A673 (cell line): ENCODE measurements at regions not wholly inside any gene's neighbourhood (a gene's known extent, or its start where the extent isn't known, plus 50 kb on each side); places are given as distances from the start of the nearest gene placed in this dataset.

Source experiments
- EZH2 ChIP-seq: fragments of 200-600 bp; sonication (generic); IDR thresholded peaks from 2 replicates; pipeline ENCODE4 v1.6.1; 2017; ENCODE audit warnings: borderline replicate concordance, low read depth, mild to moderate bottlenecking, mixed read lengths, antibody characterized with exemption, low read length; ENCODE audit not compliant: poor library complexity, severe bottlenecking
- TF ChIP-seq, protein P1 (sequence below): fragments of 300-800, 200-600 bp; sonication (generic); conservative IDR thresholded peaks from 2 replicates; pipeline ENCODE4 v1.5.1; 2017; ENCODE audit warnings: low read depth, mild to moderate bottlenecking, antibody characterized with exemption, low read length, moderate library complexity, mixed read lengths

DNA sequence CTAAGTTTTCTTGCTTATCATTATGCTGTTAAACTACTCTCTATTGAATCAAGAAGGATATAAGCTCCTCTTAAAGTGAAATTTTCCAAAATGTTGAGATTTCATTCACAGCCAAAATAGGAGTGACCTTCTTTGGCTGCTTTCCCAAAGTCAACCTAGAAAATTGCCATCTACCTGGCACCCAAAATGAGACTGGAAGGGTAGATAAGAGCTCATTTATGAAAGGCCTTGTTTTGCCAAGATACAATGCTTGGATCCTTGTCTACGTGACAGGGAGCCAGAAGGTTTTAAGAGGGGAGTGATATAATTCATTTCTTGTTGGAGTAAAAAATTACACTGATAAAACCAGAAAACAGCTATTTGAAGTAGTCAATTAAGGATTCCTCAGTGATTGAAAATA, 287.1 kb downstream of the IZUMO3 start:
- TF ChIP-seq, protein P1, sequence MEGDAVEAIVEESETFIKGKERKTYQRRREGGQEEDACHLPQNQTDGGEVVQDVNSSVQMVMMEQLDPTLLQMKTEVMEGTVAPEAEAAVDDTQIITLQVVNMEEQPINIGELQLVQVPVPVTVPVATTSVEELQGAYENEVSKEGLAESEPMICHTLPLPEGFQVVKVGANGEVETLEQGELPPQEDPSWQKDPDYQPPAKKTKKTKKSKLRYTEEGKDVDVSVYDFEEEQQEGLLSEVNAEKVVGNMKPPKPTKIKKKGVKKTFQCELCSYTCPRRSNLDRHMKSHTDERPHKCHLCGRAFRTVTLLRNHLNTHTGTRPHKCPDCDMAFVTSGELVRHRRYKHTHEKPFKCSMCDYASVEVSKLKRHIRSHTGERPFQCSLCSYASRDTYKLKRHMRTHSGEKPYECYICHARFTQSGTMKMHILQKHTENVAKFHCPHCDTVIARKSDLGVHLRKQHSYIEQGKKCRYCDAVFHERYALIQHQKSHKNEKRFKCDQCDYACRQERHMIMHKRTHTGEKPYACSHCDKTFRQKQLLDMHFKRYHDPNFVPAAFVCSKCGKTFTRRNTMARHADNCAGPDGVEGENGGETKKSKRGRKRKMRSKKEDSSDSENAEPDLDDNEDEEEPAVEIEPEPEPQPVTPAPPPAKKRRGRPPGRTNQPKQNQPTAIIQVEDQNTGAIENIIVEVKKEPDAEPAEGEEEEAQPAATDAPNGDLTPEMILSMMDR, result no peak
- no peak for TF ChIP-seq EZH2
